ENCODE measurements at regions not wholly inside any gene's neighbourhood (a gene's known extent, or its start where the extent isn't known, plus 50 kb on each side); places are given as distances from the start of the nearest gene placed in this dataset.

GRCh38 chr2:67462738-67463496, 65.8 kb downstream of the ETAA1 start:
- TF ChIP-seq POLR2AphosphoS5 (IDR thresholded peaks at IDR 0.05; ENCODE audit: low read depth) (no peak), CTCF (conservative IDR thresholded peaks at IDR 0.05; ENCODE audit: low read depth in 2 of 2) (no peak), REST (IDR thresholded peaks at IDR 0.05; ENCODE audit: unreplicated experiment) (no peak), EZH2phosphoT487 (IDR thresholded peaks at IDR 0.05; ENCODE audit: unreplicated experiment) (no peak), EZH2 (IDR thresholded peaks at IDR 0.05; ENCODE audit: low read depth, unreplicated experiment) (no peak), JUNB (IDR thresholded peaks at IDR 0.05; ENCODE audit: unreplicated experiment) (no peak), STAT1 (IDR thresholded peaks at IDR 0.05; ENCODE audit: unreplicated experiment) (no peak), ZNF462 (CRISPR knock-in tag; IDR thresholded peaks at IDR 0.05) (no peak)
